ENCODE measurements at regions not wholly inside any gene's neighbourhood (a gene's known extent, or its start where the extent isn't known, plus 50 kb on each side); places are given as distances from the start of the nearest gene placed in this dataset.

DNA sequence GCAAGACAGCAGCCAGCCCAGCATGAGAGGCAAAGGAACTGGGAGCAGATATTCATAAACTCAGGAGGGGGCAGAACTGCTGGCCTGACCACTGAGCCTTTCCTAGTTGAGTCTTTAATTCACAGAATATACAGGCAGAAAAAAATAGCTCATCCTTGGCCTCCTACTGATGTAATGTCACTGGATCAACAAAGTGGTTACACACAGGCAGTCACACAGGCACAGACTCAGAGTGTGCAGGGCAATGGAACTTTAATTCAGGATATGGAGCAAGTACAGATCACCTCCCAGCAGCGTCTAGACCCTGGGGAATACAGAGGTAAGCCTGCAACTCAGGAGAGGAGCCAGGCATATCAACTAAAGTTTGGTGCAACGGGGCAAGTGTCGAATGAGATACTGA is 75.4 kb downstream of the TNP1 start:
- Histone ChIP-seq H3K79me2 (ENCODE audit: insufficient read depth, low read length) (no peaks in the 10 kb centered on the region), H3K9me3 (ENCODE audit: control insufficient read depth in 1 of 2, insufficient read depth in 1 of 2, low read depth in 1 of 2, low read length in 2 of 2) (no peaks in the 10 kb centered on the region), H3K27me3 (ENCODE audit: insufficient read depth, low read length) (no peaks in the 10 kb centered on the region), H3K4me2 (ENCODE audit: low read length) (no peak overlapping the region), H3K4me3 (replicated peaks in 1 of 2; ENCODE audit: low read depth in 1 of 2, low read length in 2 of 2) (no peak overlapping the region), H3K36me3 (ENCODE audit: control insufficient read depth in 1 of 2, insufficient read depth in 2 of 2, low read length in 2 of 2) (no peaks in the 10 kb centered on the region), H3K4me1 (ENCODE audit: control insufficient read depth in 1 of 2, insufficient read depth in 2 of 2, low read length in 2 of 2) (no peaks in the 10 kb centered on the region), H3K9me2 (ENCODE audit: insufficient read depth) (no peaks in the 10 kb centered on the region), H3K9ac (ENCODE audit: low read length) (no peak overlapping the region), H3K27ac (ENCODE audit: low read depth, low read length) (no peak overlapping the region), H2AFZ (ENCODE audit: low read depth, low read length, poor library complexity, severe bottlenecking) (no peak overlapping the region), H4K20me1 (ENCODE audit: insufficient read depth) (no peaks in the 10 kb centered on the region)
- DNase-seq (ENCODE audit: low read depth, low spot score) (no peak), ATAC-seq (no peak)
- ChIA-PET CTCF (no interaction called here), RAD21 (ENCODE audit: low non-redundant PET in 1 of 2, low total read pairs in 2 of 2, uncharacterized antibody in 2 of 2, unreplicated experiment in 2 of 2) (no interaction called here), POLR2A (no interaction called here)
- intact Hi-C loops (cut with micrococcal nuclease), result no loop called here
- no TSS peak for BruUV-seq (replicated peaks)
- TF ChIP-seq EZH2phosphoT487 (IDR thresholded peaks at IDR 0.05; ENCODE audit: borderline replicate concordance), result no peak
- TF ChIP-seq POLR2AphosphoS5 (IDR thresholded peaks at IDR 0.05; ENCODE audit: low read depth, low read length), result no peak
- no peak for TF ChIP-seq POLR2A (IDR thresholded peaks at IDR 0.05; ENCODE audit: borderline replicate concordance, extremely low read depth, insufficient read depth, insufficient read length)
- TF ChIP-seq, protein P1, sequence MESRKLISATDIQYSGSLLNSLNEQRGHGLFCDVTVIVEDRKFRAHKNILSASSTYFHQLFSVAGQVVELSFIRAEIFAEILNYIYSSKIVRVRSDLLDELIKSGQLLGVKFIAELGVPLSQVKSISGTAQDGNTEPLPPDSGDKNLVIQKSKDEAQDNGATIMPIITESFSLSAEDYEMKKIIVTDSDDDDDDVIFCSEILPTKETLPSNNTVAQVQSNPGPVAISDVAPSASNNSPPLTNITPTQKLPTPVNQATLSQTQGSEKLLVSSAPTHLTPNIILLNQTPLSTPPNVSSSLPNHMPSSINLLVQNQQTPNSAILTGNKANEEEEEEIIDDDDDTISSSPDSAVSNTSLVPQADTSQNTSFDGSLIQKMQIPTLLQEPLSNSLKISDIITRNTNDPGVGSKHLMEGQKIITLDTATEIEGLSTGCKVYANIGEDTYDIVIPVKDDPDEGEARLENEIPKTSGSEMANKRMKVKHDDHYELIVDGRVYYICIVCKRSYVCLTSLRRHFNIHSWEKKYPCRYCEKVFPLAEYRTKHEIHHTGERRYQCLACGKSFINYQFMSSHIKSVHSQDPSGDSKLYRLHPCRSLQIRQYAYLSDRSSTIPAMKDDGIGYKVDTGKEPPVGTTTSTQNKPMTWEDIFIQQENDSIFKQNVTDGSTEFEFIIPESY (IDR thresholded peaks at IDR 0.05; ENCODE audit: extremely low read depth, insufficient replicate concordance, low read length), result no peak
- TF ChIP-seq SP1 (IDR thresholded peaks at IDR 0.05; ENCODE audit: low read depth), result no peak
- no peak for TF ChIP-seq RAD21 (IDR thresholded peaks at IDR 0.05; ENCODE audit: low read depth)
- no peak for TF ChIP-seq SRF (IDR thresholded peaks at IDR 0.05; ENCODE audit: low read depth)
- no peak for TF ChIP-seq CEBPB (IDR thresholded peaks at IDR 0.05; ENCODE audit: low read depth)
- no peak for TF ChIP-seq EZH2 (IDR thresholded peaks at IDR 0.05)
- TF ChIP-seq TCF7L2 (IDR thresholded peaks at IDR 0.05; ENCODE audit: borderline replicate concordance, extremely low read depth, insufficient read depth, insufficient read length), result no peak
- TF ChIP-seq, protein P2, sequence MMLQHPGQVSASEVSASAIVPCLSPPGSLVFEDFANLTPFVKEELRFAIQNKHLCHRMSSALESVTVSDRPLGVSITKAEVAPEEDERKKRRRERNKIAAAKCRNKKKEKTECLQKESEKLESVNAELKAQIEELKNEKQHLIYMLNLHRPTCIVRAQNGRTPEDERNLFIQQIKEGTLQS (IDR thresholded peaks at IDR 0.05), result no peak
- TF ChIP-seq YY1 (IDR thresholded peaks at IDR 0.05; ENCODE audit: extremely low read depth, insufficient replicate concordance, low read depth, low read length), result no peak
- TF ChIP-seq CBX3 (IDR thresholded peaks at IDR 0.05; ENCODE audit: low read depth), result no peak

Measured in HCT116 (cell line).